Left hindlimb (tissue), 1 donor: ENCODE measurements at regions not wholly inside any gene's neighbourhood (a gene's known extent, or its start where the extent isn't known, plus 50 kb on each side); places are given as distances from the start of the nearest gene placed in this dataset.
"Not testable (repeated sequence)": the region's sequence is repeated elsewhere in the genome, so short reads cannot be mapped to it uniquely, and the experiment has no call there.

Experiments used
- DNase-seq: peaks from one replicate; pipeline ENCODE4 v3.0.0-alpha.2; 2018

DNA sequence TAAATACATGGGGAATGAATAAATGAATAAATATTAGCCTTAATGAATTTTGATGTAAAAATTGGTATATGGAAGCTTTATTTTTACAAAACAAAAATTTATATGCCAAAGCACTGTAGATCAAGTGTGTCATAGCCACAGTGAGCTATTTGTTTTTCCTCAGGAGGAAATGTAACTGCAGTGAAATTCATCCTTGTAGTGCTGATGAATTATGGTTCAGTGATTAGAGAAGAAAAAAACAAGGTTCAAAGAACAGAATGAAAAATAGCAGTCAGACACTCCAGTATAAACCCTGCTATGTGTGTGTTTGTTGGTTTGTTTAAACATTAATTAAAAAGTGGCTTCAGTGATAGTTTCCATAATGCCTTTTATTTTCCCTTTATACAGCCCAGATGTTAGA is 228.0 kb upstream of the GPR149 start:
- DNase-seq = no peak

DNA sequence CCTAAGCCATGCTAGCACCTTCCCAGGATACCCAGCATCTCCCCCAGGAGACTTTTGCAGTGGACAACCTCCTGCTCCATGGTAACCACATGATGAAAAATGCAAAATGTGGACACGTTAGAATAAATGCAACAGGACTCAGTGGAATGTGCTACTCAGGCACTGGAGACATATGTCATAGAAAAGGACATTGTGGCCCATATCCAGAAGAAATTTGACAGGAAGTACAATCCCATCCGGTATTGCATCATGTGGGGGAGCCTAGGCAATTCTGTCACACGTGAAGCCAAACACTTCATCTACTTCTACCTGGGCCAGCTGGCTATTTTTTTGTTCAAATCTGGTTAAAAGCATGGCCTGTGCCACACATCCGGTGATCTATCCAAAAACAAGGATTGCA is 227.2 kb upstream of the GPR149 start:
- DNase-seq = no peak

DNA sequence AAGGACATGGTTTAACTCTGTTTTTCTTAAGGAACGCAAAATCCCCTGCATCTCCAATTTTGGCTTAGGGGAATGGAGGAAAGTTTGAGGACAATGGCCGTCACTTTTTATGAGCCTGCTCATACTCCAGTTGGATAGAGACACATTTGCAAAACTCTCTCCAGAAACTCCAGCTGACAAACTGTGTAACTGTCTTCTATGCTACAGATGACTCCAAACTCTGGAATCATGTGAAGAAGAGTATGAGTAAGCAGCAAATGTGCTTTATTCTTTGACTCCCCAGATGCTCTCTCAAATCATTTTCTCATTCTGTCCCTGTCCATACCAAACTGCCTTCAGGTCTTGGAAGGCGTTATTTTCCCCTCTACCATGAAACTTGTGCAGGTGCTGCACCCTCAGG is 226.5 kb upstream of the GPR149 start:
- DNase-seq = no peak

DNA sequence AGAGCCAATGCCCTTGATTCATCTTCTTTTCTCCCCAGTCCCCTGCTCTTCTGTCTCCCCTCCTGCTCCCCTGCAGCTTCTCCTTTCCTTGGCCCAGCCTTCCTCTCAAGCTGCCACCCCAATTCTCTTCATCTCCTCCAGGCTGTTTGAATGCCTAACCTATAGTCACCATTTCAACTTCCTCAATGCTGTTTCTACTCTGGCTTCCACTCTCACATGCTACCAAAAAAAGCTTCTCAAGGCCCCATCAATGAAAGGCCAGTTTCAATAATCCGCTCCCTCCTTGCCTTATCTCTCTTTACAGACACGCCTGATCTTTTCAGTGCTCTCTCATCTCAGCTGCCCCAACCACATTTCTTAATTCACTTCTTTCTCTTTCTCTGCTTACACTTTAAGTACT is 212.2 kb upstream of the GPR149 start:
- DNase-seq = no peak

DNA sequence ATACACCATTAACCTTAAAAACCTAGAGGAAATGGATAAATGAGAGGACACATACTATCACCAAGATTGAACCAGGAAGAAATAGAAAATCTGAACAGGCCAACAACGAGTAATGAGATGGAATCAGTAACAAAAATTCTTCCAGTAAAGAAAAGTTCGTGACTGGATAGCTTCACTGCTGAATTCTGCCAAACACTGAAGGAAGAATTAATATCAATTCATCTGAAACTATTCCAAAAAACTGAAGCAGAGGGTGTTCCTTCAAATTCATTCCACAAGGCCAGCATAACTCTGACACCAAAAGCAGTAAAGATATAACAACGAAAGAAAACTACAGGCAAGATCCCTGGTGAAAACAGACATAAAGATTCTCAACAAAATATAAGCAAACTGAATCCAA is 195.8 kb upstream of the GPR149 start:
- DNase-seq = no peak

DNA sequence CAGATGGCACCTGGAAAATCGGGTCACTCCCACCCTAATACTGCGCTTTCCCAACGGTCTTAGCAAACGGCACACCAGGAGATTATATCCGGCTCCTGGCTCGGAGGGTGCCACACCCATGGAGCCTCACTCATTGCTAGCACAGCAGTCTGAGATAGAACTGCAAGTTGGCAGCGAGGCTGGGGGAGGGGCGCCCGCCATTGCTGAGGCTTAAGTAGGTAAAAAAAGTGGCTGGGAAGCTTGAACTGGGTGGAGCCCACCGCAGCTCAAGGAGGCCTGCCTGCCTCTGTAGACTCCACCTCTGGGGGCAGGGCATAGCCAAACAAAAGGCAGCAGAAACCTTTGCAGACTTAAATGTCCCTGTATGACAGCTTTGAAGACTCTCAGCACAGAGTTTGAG is 189.6 kb upstream of the GPR149 start:
- DNase-seq = not testable (repeated sequence)

DNA sequence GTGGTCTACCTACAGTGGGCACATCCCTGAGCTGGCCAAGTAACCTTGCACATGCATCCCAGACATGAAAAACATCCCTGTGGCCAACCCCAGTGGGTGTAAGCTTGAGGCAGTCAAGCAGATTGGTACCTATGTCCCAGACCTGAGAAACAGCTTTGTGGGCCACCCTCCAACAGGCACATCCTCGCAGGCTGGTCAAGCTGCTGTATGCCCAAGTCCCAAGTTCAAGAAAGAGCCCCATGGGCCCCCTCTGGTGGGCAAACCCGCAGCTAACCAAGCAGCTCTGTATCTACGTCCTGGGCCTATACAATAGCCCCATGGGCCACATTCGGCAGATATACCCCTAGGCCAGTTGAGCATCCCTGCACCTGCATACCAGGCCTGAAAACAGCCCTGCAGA is 186.3 kb upstream of the GPR149 start:
- DNase-seq = no peak

DNA sequence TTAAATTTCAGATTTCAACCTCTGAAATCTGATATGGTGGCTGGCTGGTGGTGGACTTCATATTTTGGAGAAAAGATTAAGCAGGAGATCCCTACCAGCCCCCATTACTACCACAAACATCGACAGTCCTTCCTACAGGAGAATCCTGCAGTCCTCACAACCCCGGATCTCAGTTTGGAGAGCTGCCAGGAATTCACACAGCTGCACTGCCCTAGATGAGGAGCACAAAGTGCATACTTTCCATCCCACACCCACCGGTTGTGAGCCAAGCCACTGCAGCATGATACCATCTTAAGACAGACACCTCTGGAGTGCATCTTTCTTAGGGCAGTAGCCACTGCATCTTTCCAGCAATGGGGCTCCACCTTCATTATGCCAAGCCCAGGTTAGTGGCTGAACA is 185.5 kb upstream of the GPR149 start:
- no peak for DNase-seq

DNA sequence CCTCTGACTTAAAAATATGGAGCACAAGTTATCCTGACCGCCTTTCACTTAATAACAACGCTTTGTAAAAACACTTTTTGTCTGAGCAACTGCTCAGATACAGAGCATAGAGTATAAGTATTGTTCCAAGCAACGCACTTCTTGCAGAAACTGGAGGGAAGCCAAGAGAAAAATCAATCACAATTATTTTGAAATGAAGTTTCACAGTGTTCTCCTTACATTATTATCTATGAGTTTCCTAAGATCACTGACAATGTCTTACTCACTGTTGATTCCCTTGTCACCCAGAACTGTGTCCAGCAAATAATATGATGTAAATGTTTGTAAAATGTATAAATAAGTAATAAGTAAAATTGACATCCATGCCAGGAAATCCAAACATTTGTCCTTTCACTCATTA is 184.6 kb upstream of the GPR149 start:
- no peak for DNase-seq

DNA sequence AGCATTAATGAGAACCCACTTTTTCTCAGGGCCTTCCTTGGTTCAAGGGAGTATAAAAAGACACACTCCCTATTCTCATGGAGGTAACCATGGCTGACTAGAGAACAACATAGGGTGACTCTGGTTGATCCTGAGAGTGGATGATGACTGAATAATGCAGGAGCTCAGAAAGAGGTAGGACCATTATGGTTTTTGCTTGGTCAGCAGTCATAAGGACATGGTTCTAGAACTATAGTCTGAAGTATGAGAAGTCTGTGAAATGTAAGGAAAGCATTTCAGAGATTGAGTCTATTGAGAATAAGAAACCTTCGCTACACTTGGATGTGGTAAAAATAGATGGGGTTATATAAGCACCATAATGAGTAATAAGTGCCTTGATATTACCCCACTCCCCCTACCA is 184.1 kb upstream of the GPR149 start:
- no peak for DNase-seq

DNA sequence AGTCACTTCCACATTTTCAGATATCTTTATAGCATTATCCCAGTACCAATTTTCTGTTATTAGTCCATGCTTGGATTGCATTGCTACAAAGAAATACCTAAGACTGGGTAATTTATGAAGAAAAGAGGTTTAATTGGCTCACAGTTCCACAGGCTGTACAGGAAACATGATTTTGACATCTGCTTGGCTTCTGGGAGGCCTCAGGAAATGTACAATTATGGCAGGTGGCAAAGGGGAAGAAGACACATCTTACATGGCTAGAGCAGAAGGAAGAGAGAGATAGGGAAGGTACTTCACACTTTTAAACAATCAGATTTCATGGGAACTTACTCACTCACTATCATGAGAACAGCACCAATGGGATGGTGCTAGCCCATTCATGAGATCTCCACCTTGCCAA is 172.3 kb upstream of the GPR149 start:
- DNase-seq = no peak

DNA sequence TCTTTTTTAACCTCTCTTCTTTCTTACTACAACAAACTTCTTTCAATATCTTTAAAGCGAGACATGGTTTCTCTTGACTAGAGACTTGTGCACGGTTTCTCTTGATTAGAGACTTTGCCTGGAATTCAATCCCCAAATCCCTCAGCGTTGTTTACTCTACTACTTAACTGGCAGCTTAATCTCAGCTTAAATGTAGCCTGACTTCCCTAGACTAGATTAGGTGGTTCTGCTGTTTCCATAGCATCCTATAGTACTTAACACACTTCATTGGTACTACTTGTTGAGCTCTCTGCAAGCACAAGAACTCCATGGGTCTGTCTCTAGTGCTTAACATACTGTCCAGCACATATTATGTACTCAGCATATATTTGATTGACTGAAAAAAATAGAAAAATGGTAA is 168.2 kb upstream of the GPR149 start:
- DNase-seq = no peak

DNA sequence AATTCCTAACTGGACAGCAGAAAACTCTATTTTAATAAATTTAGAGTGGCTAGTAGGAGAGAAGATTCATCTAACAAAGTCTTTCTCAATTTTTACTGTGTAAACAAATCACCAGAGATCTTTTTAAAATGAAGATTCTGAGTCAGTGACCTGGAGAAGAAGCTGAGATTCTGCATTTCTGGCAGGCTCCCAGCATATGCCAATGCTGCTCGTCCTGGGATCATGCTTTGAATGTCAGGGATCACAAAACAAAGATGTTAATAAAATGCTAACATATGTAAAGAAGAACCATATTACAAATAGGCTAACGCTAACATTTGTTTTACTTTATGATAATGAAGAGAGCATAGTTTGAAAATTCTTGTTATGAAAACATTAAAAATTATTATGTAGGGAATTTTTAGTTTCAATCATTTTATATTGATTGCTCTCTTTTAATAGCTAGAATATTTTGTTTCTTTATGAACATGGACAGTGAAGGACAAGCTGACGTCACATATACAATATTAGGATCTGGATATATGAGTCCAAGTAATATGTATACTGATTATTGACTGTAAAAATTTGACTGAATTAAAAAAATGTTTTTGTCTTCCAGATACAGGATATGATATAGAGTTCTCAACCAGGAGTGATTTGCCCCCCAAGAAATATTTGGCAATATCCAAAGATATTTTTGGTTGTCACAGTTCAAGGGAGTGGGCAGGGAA is 160.8 kb upstream of the GPR149 start:
- no peak for DNase-seq

DNA sequence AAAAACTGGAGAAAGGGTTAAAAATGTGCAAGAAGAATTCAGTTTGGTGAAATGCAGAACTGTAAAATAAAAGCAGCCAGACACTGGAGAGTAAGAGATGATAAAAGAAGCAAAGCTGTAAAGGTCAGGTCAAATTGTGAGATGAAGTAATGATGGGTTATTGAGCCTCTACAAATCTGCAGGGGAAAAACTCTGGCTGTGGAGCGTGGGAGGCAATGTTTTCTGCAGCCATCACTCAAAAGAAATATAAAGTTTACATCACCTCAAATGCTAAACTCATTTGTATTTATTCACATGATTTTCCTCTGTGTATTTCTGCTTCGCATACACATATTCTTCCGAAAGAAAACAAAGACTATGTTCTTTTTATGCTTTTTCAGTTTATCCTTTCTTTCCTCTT is 158.8 kb upstream of the GPR149 start:
- no peak for DNase-seq

DNA sequence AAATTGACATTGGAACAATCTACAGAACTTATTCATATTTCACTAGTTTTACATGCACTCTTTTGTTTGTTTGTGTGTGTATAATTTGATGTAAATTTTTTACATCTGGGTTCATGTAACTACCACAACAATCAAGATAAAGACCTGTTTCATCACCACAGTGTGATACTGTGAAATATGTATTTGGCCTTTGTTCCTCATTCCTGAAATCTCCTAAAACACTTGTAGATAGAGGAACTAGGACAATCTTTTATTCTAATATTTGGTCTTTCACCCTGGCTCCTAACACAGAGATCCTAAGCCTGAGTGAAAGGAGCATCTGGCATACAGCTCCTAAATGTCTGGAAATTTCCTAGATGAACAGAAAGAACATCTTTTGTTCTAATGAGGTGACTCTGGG is 155.0 kb upstream of the GPR149 start:
- no peak for DNase-seq

DNA sequence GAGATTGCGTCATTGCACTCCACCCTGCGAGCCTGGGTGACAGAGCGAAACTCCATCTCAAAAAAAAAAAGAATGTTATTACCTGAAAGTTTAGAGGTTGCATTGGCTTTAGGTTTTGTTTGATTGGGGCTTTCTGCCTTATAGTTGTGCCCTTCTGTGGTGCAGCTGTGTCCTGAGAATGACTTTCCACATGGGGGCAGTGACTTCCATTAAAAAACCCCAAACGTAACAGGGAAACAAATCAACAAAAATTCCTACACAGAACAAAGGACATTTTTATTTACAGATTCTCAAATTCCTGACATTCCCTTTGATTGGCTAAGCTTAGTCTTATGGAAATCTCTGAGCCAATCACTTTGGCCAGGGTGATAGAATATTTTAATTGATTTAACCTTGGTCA is 154.1 kb upstream of the GPR149 start:
- DNase-seq = no peak

DNA sequence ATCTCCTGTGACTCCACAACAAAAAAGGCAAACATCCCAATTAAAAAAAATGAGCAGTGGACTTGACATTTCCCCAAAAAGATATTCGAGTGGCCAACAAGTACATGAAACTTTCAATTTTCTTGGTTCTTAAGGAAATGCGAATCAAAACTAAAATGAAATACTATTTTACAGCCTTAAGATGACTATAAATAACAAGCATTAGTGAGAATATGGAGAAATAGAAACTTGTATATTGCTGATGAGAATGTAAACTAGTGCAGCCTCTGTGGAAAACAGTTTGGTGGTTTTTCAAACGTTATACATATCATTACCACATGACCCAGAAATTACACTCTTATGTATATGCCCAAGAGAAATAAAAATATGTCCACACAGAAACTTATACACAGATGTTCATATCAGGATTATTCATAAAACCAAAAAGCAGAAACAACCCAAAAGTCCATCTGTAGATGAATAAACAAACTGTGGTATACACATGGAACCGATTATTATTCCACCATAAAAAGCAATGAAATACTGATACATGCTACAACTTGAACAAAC is 153.2 kb upstream of the GPR149 start:
- DNase-seq = no peak

DNA sequence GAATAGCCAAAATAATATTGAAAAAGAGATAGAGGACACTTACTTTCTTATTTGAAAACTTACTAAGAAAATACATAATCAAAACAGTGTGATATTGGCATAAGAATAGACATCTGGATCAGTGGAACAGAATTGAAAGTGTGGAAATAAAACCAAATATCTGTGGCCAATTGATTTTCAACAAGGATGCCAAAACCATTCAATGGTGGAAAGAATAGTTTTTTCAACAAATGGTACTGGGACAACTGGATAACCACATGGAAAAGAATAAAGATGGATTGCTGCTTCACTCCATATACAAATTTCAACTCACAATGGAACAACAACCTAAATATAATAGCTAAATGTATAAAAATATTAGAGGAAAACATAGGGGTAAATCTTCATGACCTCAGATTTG is 152.5 kb upstream of the GPR149 start:
- no peak for DNase-seq

DNA sequence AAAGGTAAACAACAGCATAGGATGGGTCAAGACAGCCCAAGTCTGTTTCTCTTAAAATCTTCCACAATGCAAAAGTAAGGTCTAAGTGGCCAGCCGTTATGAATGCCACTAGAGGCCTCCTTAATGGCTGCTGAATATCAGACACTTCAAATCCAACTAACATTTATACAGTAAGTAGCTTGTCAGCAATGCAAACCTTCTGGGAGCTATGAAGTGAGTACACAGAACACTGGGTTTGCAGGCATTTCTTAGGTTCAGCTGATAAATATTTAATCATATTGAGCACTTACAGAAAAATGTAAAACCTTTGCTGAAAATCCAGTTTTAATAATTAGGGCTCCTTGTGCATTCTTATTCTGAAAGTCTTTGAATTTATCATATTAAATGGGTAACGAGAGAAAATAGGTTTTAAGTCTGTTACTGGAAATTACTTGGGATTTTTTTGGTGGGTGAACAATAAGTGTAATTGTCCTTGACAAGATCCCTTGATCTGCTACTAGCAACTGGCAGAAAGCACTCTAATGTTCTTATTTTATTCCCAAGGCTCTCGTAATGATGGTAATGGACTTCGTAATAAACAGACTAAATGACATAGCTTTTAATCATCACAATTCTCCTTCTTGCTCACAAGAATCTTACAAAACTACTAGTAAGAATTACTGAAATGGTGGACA is 141.7 kb upstream of the GPR149 start:
- DNase-seq = no peak

DNA sequence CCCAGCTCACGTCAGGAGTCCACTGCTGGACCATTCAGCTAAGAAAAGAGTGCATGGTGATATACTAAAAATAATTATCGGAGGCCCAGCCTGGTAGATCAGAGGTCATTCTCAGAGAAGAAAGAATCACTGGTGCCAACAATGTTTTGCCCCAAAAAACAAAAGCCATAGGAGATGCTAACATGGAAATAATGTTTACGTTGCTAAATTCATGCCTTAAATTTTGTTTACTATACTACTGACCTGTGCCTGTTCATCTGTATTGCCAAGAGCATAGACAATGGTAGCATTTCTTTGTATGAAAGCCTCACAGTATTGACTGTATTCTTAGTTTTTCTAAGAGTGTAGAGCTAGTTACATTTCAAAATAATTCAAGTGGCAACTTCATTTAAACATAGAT is 138.1 kb upstream of the GPR149 start:
- DNase-seq = no peak

DNA sequence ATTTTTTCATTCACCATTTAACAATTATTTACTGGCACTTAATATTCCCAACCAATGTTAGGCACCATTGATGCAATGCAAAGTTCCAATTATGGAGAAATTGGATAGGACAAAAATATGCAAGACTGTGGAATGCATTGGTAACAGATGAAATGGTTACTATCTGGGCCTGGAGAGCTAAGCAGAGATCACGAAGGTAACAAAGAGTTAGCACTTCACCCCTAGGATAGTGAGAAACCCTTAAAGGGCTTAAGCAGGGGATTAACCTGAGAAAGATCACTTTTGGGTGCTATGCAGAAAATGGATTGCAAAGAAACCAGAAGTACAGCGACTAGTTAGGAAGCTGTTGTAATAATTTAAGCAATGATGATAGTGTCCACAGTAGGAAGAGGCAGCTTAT is 129.6 kb upstream of the GPR149 start:
- no peak for DNase-seq

DNA sequence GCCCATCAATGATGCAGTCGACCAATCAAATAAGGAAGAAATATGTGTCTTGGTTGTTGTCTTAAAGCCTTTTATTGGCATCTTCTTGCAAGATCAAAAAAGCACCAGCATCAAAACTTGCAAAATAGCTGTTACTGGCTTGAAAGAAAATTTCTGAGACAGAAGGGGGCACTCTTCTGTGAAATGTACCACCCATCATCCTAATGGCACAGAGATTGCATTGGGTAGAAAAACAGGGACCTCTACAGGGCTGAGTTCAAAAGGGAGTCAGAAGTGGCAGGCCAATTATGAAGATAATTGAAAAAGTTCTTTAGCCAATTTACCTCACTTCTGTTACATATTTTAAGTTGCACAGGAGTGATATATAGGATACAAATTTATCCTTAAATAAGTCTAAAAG is 122.3 kb upstream of the GPR149 start:
- DNase-seq = no peak

DNA sequence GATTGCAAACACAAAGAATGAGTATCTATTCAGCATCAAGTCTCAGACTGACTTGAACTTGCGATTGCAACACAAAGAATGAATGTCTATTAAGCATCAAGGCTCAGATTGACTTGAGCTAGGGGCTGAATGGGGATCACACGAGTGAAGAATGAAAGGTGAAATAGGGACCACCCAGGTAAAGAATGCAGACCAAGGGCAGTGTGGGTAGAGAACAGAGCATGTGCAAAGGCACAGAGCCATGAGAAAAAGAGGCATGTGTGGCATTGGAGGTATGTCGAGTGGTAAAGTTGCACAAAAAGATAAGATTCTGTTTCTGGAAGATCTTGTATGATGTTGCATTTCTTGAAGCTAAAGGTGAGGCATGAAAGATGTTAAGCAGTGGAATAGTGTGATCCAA is 119.4 kb upstream of the GPR149 start:
- DNase-seq = no peak

DNA sequence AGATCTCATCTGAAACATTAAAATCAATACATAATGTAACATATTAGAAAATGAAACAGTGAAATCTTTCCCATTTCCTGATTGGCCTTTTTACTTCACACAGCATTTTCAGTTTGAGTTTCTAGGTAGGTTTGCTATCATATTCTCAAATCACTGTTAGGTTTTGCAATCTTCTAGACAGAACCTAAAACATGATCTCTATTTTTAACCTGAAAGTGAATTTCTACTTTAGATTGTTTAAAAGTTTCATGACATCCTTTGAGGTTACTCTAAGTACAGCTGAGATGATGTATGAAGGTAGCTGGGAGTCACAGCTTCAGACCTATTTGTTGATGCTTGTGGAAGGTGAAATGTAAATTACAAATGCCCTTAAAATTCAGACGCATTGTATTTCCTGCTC is 118.4 kb upstream of the GPR149 start:
- DNase-seq = no peak

DNA sequence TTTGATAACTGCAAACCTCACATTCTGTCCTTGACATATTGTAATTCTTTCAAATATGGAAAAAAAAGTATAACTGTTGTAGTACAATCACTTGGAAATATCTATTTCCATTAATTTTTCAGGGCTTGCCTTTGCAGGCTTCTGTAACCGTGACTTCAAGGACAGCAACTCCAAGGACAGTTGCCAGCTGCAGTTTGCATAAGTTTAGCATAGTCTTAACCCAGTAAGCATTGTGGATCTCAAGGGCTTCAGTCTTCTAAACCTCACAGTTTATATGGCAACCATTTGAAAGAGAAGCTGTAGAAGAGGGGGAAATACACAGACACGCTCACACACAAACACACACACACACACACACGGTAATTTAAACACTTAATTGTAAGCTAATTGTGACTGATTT is 112.8 kb upstream of the GPR149 start:
- DNase-seq = no peak
